IPS-15b (cell line): ENCODE measurements at regions not wholly inside any gene's neighbourhood (a gene's known extent, or its start where the extent isn't known, plus 50 kb on each side); places are given as distances from the start of the nearest gene placed in this dataset.

Experiments
- H3K27me3 ChIP-seq: one replicate; pipeline ENCODE4 v1.6.1; 2013; ENCODE audit warnings: low read length; ENCODE audit not compliant: control insufficient read depth, insufficient read depth
- H3K36me3 ChIP-seq: one replicate; pipeline ENCODE4 v1.6.1; 2013; ENCODE audit warnings: low read length; ENCODE audit not compliant: control insufficient read depth, insufficient read depth
- H3K4me1 ChIP-seq: one replicate; pipeline ENCODE4 v1.6.1; 2013; ENCODE audit warnings: mild to moderate bottlenecking, low read length; ENCODE audit not compliant: control insufficient read depth, insufficient read depth
- H3K4me3 ChIP-seq: one replicate; pipeline ENCODE4 v1.5.1; 2013; ENCODE audit warnings: low read depth, low read length
- H3K9ac ChIP-seq: one replicate; pipeline ENCODE4 v1.6.1; 2013; ENCODE audit warnings: low read depth, mild to moderate bottlenecking, low read length
- H3K9me3 ChIP-seq: one replicate; pipeline ENCODE4 v1.6.1; 2013; ENCODE audit warnings: mild to moderate bottlenecking, low read length; ENCODE audit not compliant: control insufficient read depth, insufficient read depth

DNA sequence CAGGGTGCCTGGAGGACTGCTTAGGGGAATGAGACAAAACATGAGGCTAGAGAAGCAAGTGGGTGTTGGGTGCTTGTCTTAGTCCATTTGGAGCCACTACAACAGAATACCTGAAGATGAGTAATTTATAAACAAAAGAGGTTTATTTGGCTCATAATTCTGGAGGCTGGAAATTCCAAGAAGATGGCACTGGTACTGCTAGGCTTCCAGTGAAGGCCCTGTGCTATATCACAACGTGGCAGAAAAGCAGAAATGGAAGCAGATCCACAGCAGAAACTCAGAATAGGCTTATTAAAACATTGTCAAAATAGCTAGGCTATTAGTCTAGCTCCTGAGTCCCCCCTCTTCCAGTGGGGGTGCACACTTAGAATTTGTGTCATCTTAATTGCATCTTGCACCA lies 701.7 kb downstream of the RWDD3 start:
- H3K36me3 ChIP-seq = no peaks in the 10 kb centered on the region
- no peaks in the 10 kb centered on the region for H3K27me3 ChIP-seq
- no peak overlapping the region for H3K9ac ChIP-seq
- H3K9me3 ChIP-seq = no peaks in the 10 kb centered on the region
- no peak overlapping the region for H3K4me3 ChIP-seq
- H3K4me1 ChIP-seq = no peaks in the 10 kb centered on the region

GRCh38 chr1:95941121-95941798 lies 707.2 kb downstream of the RWDD3 start:
- H3K9ac ChIP-seq = no peak overlapping the region
- H3K4me3 ChIP-seq = no peak overlapping the region
- H3K36me3 ChIP-seq = no peaks in the 10 kb centered on the region
- no peaks in the 10 kb centered on the region for H3K9me3 ChIP-seq
- H3K4me1 ChIP-seq = no peaks in the 10 kb centered on the region
- no peaks in the 10 kb centered on the region for H3K27me3 ChIP-seq

DNA sequence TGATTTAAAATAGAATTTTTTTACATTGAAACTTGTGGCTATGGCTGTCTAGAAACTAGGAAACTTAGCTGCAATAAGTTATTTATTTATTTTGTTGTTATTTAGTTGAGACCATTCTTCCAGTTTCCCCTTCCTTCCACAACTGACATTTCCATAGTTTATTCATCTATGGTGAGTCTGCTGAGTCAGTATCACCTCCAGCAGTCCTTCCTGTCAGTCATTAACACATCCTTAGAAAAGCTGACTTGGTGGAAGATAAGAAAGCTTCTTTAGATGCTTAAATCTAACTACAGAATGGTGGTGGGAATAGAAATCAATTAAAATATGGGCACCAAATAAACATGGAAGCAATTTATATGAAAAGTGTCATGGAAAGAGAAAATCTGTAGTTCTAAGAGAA lies 714.0 kb downstream of the RWDD3 start:
- Histone ChIP-seq H3K9ac (no peak overlapping the region), H3K4me1 (no peaks in the 10 kb centered on the region), H3K36me3 (no peaks in the 10 kb centered on the region), H3K4me3 (no peak overlapping the region), H3K9me3 (no peaks in the 10 kb centered on the region), H3K27me3 (no peaks in the 10 kb centered on the region)

DNA sequence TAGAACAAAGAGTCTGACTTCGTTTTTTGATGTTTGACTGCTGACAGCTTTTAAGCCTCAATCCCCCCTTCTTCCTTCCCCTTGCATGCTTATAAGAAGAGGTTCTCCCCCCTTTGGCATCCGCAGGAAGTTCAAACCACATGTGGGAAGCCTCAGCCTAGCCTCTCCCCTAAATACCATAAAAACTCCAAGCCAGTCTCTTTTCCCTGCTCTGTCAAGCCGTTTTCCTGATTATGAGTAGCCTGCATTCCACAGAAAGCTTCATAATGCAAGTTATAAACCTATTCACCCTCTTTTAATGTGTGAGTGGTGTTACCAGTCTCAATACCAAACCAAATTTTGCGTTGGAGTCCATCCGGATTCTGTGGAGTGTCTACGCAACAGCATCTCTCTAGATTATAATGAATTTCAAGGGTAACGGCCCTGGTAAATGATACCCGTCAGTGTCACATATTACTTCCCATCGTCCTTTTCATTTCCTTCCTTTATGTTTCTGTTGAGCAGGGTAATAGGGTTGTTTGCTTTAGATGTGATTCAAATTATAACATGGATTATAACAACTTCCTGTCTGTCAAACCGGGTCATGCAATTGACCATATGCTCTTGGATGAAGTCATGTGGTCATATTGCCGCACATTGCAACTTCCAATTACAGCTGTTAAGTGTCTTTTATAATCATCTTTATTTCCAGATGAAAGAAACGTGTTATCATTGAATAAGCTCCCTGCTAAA lies 717.5 kb downstream of the RWDD3 start:
- Histone ChIP-seq H3K9me3 (no peaks in the 10 kb centered on the region), H3K4me3 (no peak overlapping the region), H3K4me1 (peaks cover 8% of the 10 kb centered on the region), H3K36me3 (no peaks in the 10 kb centered on the region), H3K9ac (no peak overlapping the region), H3K27me3 (no peaks in the 10 kb centered on the region)

- Histone ChIP-seq H3K4me1 (peaks cover 8% of the 10 kb centered on the region), H3K27me3 (no peaks in the 10 kb centered on the region), H3K9ac (no peak overlapping the region), H3K4me3 (no peak overlapping the region), H3K9me3 (no peaks in the 10 kb centered on the region), H3K36me3 (no peaks in the 10 kb centered on the region)
These were observed 719.0 kb downstream of the RWDD3 start for GRCh38 chr1:95953015-95953414.

DNA sequence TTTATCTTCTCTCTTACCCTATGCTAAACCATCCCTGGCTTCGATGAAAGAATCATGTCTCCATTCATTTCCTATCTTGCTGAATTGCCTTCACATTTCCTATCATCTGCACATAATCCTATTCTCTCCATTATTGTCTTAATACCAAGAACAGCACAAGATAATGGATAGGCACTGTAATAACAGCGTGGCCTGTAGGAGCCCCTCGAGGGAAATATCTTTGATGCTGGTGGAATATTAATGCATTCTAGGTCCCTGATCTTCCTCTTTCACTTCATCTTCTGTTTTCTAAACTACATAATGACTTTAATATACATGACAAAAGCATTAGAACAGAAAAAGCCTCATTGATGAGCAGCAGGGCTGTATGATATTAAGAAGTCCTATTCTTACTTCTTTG lies 720.6 kb downstream of the RWDD3 start:
- no peak overlapping the region for H3K9ac ChIP-seq
- H3K9me3 ChIP-seq = no peaks in the 10 kb centered on the region
- H3K4me1 ChIP-seq = peaks cover 8% of the 10 kb centered on the region
- H3K27me3 ChIP-seq = no peaks in the 10 kb centered on the region
- no peak overlapping the region for H3K4me3 ChIP-seq
- H3K36me3 ChIP-seq = no peaks in the 10 kb centered on the region

GRCh38 chr1:95956215-95956614 lies 722.2 kb downstream of the RWDD3 start:
- H3K36me3 ChIP-seq = no peaks in the 10 kb centered on the region
- no peak overlapping the region for H3K4me3 ChIP-seq
- H3K27me3 ChIP-seq = no peaks in the 10 kb centered on the region
- H3K9me3 ChIP-seq = peaks cover 4% of the 10 kb centered on the region
- peaks cover 8% of the 10 kb centered on the region for H3K4me1 ChIP-seq
- no peak overlapping the region for H3K9ac ChIP-seq

- H3K36me3 ChIP-seq = no peaks in the 10 kb centered on the region
These were observed 723.7 kb downstream of the RWDD3 start for GRCh38 chr1:95957748-95958147.

DNA sequence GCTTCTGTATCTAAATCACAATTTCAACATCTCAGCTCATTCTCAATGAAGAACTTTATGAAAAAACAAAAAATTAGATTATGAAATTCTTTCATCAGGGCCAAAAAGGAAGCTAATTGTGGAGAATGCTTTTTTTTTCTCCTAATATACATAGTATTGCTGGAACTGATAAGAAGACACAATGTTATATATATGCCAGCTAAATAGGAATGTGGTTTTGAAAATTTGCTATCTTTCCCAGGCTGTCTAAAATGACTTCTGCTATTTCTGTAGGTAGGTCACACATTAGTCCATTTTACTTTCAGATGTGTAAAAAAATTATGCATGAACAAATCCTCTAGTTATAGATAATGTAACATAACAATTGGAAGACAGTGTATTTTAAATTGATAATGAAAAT lies 732.9 kb downstream of the RWDD3 start:
- Histone ChIP-seq H3K4me1 (no peaks in the 10 kb centered on the region), H3K9ac (no peak overlapping the region), H3K36me3 (no peaks in the 10 kb centered on the region), H3K27me3 (no peaks in the 10 kb centered on the region), H3K4me3 (no peak overlapping the region), H3K9me3 (no peaks in the 10 kb centered on the region)

More at GRCh38 chr1:95957748-95958147, 723.7 kb downstream of the RWDD3 start:
- no peak overlapping the region for H3K9ac ChIP-seq
- peaks cover 4% of the 10 kb centered on the region for H3K9me3 ChIP-seq
- no peaks in the 10 kb centered on the region for H3K27me3 ChIP-seq
- peaks cover 8% of the 10 kb centered on the region for H3K4me1 ChIP-seq
- H3K4me3 ChIP-seq = no peak overlapping the region

GRCh38 chr1:95974586-95974985 lies 740.6 kb downstream of the RWDD3 start:
- Histone ChIP-seq H3K27me3 (no peaks in the 10 kb centered on the region), H3K36me3 (no peaks in the 10 kb centered on the region), H3K9me3 (no peaks in the 10 kb centered on the region), H3K4me1 (no peaks in the 10 kb centered on the region), H3K4me3 (no peak overlapping the region), H3K9ac (no peak overlapping the region)

DNA sequence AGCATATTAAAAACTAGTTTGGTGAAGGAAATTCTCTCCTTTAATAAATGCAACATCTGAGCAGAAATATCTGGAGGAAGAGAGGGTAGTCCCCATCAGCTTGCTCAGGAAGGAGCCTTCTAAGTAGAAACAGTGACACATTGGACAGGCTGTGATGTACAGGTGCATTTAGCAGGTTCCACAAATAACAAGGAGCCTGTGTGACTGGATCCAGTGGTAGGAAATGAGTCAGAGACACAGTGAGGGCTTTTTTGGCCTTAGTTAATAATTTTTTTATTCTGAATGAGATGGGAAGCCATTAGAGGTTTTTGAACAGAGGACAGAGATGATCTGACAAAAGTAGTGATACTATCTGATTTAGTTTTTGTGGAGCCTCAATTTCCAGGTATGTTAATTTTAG lies 738.9 kb upstream of the PTBP2 start:
- Histone ChIP-seq H3K9ac (no peak overlapping the region), H3K4me3 (no peak overlapping the region), H3K36me3 (no peaks in the 10 kb centered on the region), H3K9me3 (no peaks in the 10 kb centered on the region), H3K4me1 (no peaks in the 10 kb centered on the region), H3K27me3 (no peaks in the 10 kb centered on the region)

DNA sequence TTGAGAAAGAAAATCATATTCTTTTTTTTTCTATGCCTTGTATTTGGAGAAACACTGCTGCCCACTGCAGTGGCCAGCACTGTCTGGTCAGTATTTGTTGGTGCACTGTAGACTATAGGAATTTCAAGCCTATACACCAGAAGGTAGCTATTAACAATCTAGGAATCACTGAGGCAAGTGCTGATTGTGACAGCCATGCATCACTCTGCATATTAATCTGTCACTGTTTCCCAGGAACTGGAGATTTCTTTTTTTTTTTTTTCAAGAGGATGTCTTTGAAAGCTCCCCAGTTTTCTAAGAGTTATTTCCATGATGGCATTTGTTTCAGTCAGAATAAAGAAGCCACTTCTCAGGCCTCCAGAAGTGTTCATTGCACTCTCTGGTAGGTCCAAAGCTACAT lies 737.8 kb upstream of the PTBP2 start:
- H3K4me3 ChIP-seq = no peak overlapping the region
- H3K27me3 ChIP-seq = no peaks in the 10 kb centered on the region
- H3K9ac ChIP-seq = no peak overlapping the region
- no peaks in the 10 kb centered on the region for H3K9me3 ChIP-seq
- no peaks in the 10 kb centered on the region for H3K36me3 ChIP-seq
- H3K4me1 ChIP-seq = no peaks in the 10 kb centered on the region
